Neural crest cell (in vitro differentiated cells): ENCODE measurements at regions not wholly inside any gene's neighbourhood (a gene's known extent, or its start where the extent isn't known, plus 50 kb on each side); places are given as distances from the start of the nearest gene placed in this dataset.

ENCODE experiments used
- DNase-seq: peaks from one replicate; pipeline ENCODE4 v3.0.0; 2021; ENCODE audit warnings: low read depth, mixed read lengths, low spot score
- H3K27ac Mint-ChIP-seq: one replicate; pipeline ENCODE4 v1.8.0; 2021; ENCODE audit warnings: mild to moderate bottlenecking, mixed read lengths; ENCODE audit not compliant: unreplicated experiment
- H3K27me3 Mint-ChIP-seq: 2 replicates; pipeline ENCODE4 v1.8.0; 2021; ENCODE audit warnings: low read depth, mild to moderate bottlenecking, mixed read lengths
- H3K36me3 Mint-ChIP-seq: 2 replicates; pipeline ENCODE4 v1.8.0; 2021; ENCODE audit warnings: low read depth, mild to moderate bottlenecking, mixed read lengths
- H3K4me1 Mint-ChIP-seq: 2 replicates; pipeline ENCODE4 v1.8.0; 2021; ENCODE audit warnings: mixed read lengths
- H3K4me3 Mint-ChIP-seq: one replicate; pipeline ENCODE4 v1.8.0; 2021; ENCODE audit warnings: mild to moderate bottlenecking, mixed read lengths
- H3K9me3 Mint-ChIP-seq: 2 replicates; pipeline ENCODE4 v1.8.0; 2021; ENCODE audit warnings: mixed read lengths
- TF ChIP-seq, protein P1 (sequence below): fragments of 200-600 bp; sonication (generic); conservative IDR thresholded peaks from 2 replicates; pipeline ENCODE4 v1.5.0; 2021; ENCODE audit warnings: antibody characterized with exemption, mild to moderate bottlenecking

- Mint-ChIP-seq H3K9me3 (no peaks in the 10 kb centered on the region), H3K36me3 (no peaks in the 10 kb centered on the region), H3K27ac (no peak overlapping the region), H3K4me1 (peaks cover 9% of the 10 kb centered on the region), H3K27me3 (no peaks in the 10 kb centered on the region), H3K4me3 (no peak overlapping the region)
- TF ChIP-seq, protein P1, sequence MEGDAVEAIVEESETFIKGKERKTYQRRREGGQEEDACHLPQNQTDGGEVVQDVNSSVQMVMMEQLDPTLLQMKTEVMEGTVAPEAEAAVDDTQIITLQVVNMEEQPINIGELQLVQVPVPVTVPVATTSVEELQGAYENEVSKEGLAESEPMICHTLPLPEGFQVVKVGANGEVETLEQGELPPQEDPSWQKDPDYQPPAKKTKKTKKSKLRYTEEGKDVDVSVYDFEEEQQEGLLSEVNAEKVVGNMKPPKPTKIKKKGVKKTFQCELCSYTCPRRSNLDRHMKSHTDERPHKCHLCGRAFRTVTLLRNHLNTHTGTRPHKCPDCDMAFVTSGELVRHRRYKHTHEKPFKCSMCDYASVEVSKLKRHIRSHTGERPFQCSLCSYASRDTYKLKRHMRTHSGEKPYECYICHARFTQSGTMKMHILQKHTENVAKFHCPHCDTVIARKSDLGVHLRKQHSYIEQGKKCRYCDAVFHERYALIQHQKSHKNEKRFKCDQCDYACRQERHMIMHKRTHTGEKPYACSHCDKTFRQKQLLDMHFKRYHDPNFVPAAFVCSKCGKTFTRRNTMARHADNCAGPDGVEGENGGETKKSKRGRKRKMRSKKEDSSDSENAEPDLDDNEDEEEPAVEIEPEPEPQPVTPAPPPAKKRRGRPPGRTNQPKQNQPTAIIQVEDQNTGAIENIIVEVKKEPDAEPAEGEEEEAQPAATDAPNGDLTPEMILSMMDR = no peak
- no peak for DNase-seq
These were observed 106.4 kb upstream of the ANO1 start for GRCh38 chr11:69971741-69972140.

GRCh38 chr11:69972351-69972802, 105.7 kb upstream of the ANO1 start:
- no peak for DNase-seq
- no peaks in the 10 kb centered on the region for H3K9me3 Mint-ChIP-seq
- TF ChIP-seq, protein P1 = no peak
- H3K4me1 Mint-ChIP-seq = peaks cover 9% of the 10 kb centered on the region
- H3K27me3 Mint-ChIP-seq = no peaks in the 10 kb centered on the region
- H3K4me3 Mint-ChIP-seq = no peak overlapping the region
- H3K36me3 Mint-ChIP-seq = no peaks in the 10 kb centered on the region
- H3K27ac Mint-ChIP-seq = no peak overlapping the region

- no peak overlapping the region for H3K4me3 Mint-ChIP-seq
These were observed 103.6 kb upstream of the ANO1 start for GRCh38 chr11:69974528-69974927.

DNA sequence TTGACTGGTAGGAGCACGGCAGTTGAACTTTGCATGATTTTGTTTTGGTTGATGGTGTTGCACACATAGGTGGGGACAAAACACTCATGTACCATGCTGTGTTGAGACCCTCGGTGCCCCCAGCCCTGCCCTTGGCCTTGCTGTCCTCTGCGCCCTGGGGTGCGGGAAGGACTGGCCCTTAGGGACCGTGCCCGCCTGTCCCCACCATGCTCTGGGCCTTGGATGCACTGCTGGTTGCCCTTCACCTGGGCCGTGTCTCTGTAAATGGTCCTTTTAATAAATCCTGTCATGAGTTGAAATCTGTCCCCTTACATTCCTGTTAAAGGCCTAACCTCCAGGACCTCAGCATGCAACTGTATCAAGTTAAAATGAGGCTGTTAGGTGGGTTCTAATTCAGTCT, 102.3 kb upstream of the ANO1 start:
- Mint-ChIP-seq H3K36me3 (no peaks in the 10 kb centered on the region), H3K27ac (no peak overlapping the region), H3K9me3 (no peaks in the 10 kb centered on the region), H3K27me3 (peaks cover 20% of the 10 kb centered on the region), H3K4me1 (no peaks in the 10 kb centered on the region), H3K4me3 (no peak overlapping the region)
- TF ChIP-seq, protein P1 = no peak
- no peak for DNase-seq

More at GRCh38 chr11:69974528-69974927, 103.6 kb upstream of the ANO1 start:
- no peaks in the 10 kb centered on the region for H3K9me3 Mint-ChIP-seq
- H3K36me3 Mint-ChIP-seq = no peaks in the 10 kb centered on the region
- TF ChIP-seq, protein P1 = no peak
- peaks cover 9% of the 10 kb centered on the region for H3K4me1 Mint-ChIP-seq
- H3K27ac Mint-ChIP-seq = no peak overlapping the region
- DNase-seq = no peak
- peaks cover 11% of the 10 kb centered on the region for H3K27me3 Mint-ChIP-seq

DNA sequence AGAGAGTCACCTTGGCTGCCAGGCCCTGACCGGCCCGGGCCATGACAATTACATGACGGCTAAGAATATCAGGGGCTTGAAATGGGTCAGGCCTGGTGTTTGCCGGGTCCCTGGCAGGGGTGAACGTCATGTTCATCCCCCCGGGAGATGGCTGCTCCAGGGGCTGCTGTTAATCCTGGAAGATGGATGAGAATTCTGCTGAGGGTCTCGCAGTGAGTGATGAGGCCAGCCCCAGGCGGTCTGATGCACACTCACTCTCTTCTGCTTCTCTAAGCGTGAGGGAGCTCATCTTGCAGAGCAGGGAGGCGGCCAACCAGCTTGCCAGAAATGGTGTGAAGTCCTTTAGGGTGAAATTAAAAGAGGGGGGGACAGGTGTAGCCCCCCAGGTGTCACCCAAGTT, 101.3 kb upstream of the ANO1 start:
- TF ChIP-seq, protein P1 = no peak
- Mint-ChIP-seq H3K4me1 (no peaks in the 10 kb centered on the region), H3K27me3 (peaks cover 29% of the 10 kb centered on the region), H3K4me3 (no peak overlapping the region), H3K36me3 (no peaks in the 10 kb centered on the region), H3K9me3 (no peaks in the 10 kb centered on the region), H3K27ac (no peak overlapping the region)
- no peak for DNase-seq

DNA sequence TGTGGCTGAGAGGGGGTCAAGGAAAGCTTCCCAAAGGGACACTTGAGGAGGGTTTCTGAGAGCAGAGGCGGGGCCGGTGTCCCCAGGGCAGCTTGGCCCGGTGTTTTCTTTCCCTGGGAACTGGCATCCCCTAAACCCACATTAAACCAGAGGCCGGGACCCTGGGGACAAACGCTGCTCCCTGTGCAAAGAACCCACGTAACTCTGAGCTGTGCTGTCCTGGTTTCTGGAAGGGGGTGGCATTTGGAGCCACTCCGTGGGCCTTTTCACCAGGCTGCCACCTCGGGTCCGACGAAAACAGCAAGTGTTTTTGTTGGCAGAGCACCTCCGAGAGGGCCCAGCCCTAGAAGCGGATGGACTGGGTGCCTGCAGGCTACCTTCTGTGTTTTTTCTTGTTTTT, 100.2 kb upstream of the ANO1 start:
- no peak for DNase-seq
- Mint-ChIP-seq H3K9me3 (no peaks in the 10 kb centered on the region), H3K27ac (no peak overlapping the region), H3K36me3 (no peaks in the 10 kb centered on the region), H3K4me3 (no peak overlapping the region), H3K4me1 (no peaks in the 10 kb centered on the region), H3K27me3 (peaks cover 40% of the 10 kb centered on the region)
- TF ChIP-seq, protein P1 = no peak
